ENCODE measurements at regions not wholly inside any gene's neighbourhood (a gene's known extent, or its start where the extent isn't known, plus 50 kb on each side); places are given as distances from the start of the nearest gene placed in this dataset.

- Histone ChIP-seq H3K27ac (ENCODE audit: low read depth in 1 of 2, low read length in 2 of 2) (no peak overlapping the region), H2AFZ (ENCODE audit: insufficient read depth, low read depth, low read length, poor library complexity, severe bottlenecking) (no peak overlapping the region), H3K9ac (ENCODE audit: insufficient read depth, low read length, poor library complexity, severe bottlenecking) (no peak overlapping the region), H3K36me3 (replicated peaks in 1 of 2; ENCODE audit: control insufficient read depth in 1 of 2, insufficient read depth in 2 of 2, low read length in 2 of 2) (no peaks in the 10 kb centered on the region), H3K9me3 (replicated peaks in 1 of 2; ENCODE audit: control insufficient read depth in 1 of 2, insufficient read depth in 1 of 2, low read length in 2 of 2) (no peaks in the 10 kb centered on the region), H3K4me2 (replicated peaks; ENCODE audit: extremely low read depth, low read length, poor library complexity, severe bottlenecking) (no peak overlapping the region), H3K27me3 (ENCODE audit: control insufficient read depth in 2 of 2, insufficient read depth in 2 of 2, low read length in 2 of 2) (no peaks in the 10 kb centered on the region), H3K79me2 (ENCODE audit: insufficient read depth, low read length) (no peaks in the 10 kb centered on the region), H3K4me1 (ENCODE audit: control insufficient read depth in 1 of 2, insufficient read depth in 2 of 2, low read length in 2 of 2) (no peaks in the 10 kb centered on the region), H4K20me1 (ENCODE audit: insufficient read depth, low read length) (no peaks in the 10 kb centered on the region), H3K4me3 (replicated peaks in 1 of 3; ENCODE audit: low read depth in 2 of 3, low read length in 3 of 3) (no peak overlapping the region)
- Mint-ChIP-seq H3K9me3 (peaks cover 0 to 5% (median 0%) of the 10 kb centered on the region in 7 donors), H3K4me3 (no peak overlapping the region), H3K27me3 (ENCODE audit: low read depth in 3 of 3) (peaks cover 0 to 6% (median 0%) of the 10 kb centered on the region in 3 donors), H3K36me3 (no peaks in the 10 kb centered on the region), H3K4me1 (no peaks in the 10 kb centered on the region), H3K27ac (no peak overlapping the region)
- no peak for DNase-seq
- no peak for TF ChIP-seq CTCF (IDR thresholded peaks at IDR 0.05)
- intact Hi-C loops (cut with micrococcal nuclease) = no loop called here
- 100% methylated on average over 2 of the region's 6 CpGs for WGBS (ENCODE audit: insufficient coverage)
These were observed 67.4 kb upstream of the ST8SIA2 start for GRCh38 chr15:92326236-92326635.

GRCh38 chr15:92327033-92327432 lies 66.6 kb upstream of the ST8SIA2 start:
- no peak overlapping the region for H3K4me3 ChIP-seq (replicated peaks in 1 of 3; ENCODE audit: low read depth in 2 of 3, low read length in 3 of 3)
- H3K36me3 ChIP-seq (replicated peaks in 1 of 2; ENCODE audit: control insufficient read depth in 1 of 2, insufficient read depth in 2 of 2, low read length in 2 of 2) = no peaks in the 10 kb centered on the region
- no peaks in the 10 kb centered on the region for H3K4me1 Mint-ChIP-seq

More at GRCh38 chr15:92327033-92327432, 66.6 kb upstream of the ST8SIA2 start:
- H2AFZ ChIP-seq (ENCODE audit: insufficient read depth, low read depth, low read length, poor library complexity, severe bottlenecking) = no peak overlapping the region
- no peak overlapping the region for H3K4me2 ChIP-seq (replicated peaks; ENCODE audit: extremely low read depth, low read length, poor library complexity, severe bottlenecking)
- H3K27ac ChIP-seq (ENCODE audit: low read depth in 1 of 2, low read length in 2 of 2) = no peak overlapping the region
- no peaks in the 10 kb centered on the region for H3K9me3 ChIP-seq (replicated peaks in 1 of 2; ENCODE audit: control insufficient read depth in 1 of 2, insufficient read depth in 1 of 2, low read length in 2 of 2)
- no peak for TF ChIP-seq CTCF (IDR thresholded peaks at IDR 0.05)
- H3K9ac ChIP-seq (ENCODE audit: insufficient read depth, low read length, poor library complexity, severe bottlenecking) = no peak overlapping the region
- peaks cover 0 to 7% (median 4%) of the 10 kb centered on the region in 7 donors for H3K9me3 Mint-ChIP-seq
- H3K4me3 Mint-ChIP-seq = no peak overlapping the region
- H3K27me3 Mint-ChIP-seq (ENCODE audit: low read depth in 3 of 3) = peaks cover 0 to 6% (median 0%) of the 10 kb centered on the region in 3 donors
- H3K36me3 Mint-ChIP-seq = no peaks in the 10 kb centered on the region
- intact Hi-C loops (cut with micrococcal nuclease) = no loop called here
- WGBS (ENCODE audit: insufficient coverage) = 92% methylated on average over 4 of the region's 4 CpGs
- no peaks in the 10 kb centered on the region for H4K20me1 ChIP-seq (ENCODE audit: insufficient read depth, low read length)
- no peak overlapping the region for H3K27ac Mint-ChIP-seq
- H3K79me2 ChIP-seq (ENCODE audit: insufficient read depth, low read length) = no peaks in the 10 kb centered on the region
- no peaks in the 10 kb centered on the region for H3K27me3 ChIP-seq (ENCODE audit: control insufficient read depth in 2 of 2, insufficient read depth in 2 of 2, low read length in 2 of 2)
- DNase-seq = no peak
- H3K4me1 ChIP-seq (ENCODE audit: control insufficient read depth in 1 of 2, insufficient read depth in 2 of 2, low read length in 2 of 2) = no peaks in the 10 kb centered on the region

Data from CD14-positive monocyte (primary cell).